SU-DHL-6 (cell line): ENCODE measurements at regions not wholly inside any gene's neighbourhood (a gene's known extent, or its start where the extent isn't known, plus 50 kb on each side); places are given as distances from the start of the nearest gene placed in this dataset.

Experiments
- H2AFZ ChIP-seq: fragments of 200-600 bp; sonication (generic); 2 replicates; pipeline ENCODE4 v1.6.1; 2014; ENCODE audit warnings: low read depth, mild to moderate bottlenecking, moderate library complexity, mixed read lengths, antibody characterized with exemption, low read length; ENCODE audit not compliant: severe bottlenecking
- H3F3A ChIP-seq: fragments of 200-600 bp; shearing (Covaris generic); 2 replicates; pipeline ENCODE4 v1.6.0; 2016; ENCODE audit warnings: antibody characterized with exemption, mild to moderate bottlenecking; ENCODE audit not compliant: insufficient read depth
- H3K27ac ChIP-seq: fragments of 200-600 bp; sonication (generic); 2 replicates; pipeline ENCODE4 v1.5.1; 2016; ENCODE audit warnings: low read depth, mild to moderate bottlenecking, low read length, moderate library complexity, mixed read lengths
- H3K27me3 ChIP-seq: fragments of 200-600 bp; sonication (generic), shearing (Covaris generic); 2 replicates; pipeline ENCODE4 v1.6.0; 2014; ENCODE audit warnings: mild to moderate bottlenecking, low read length
- H3K36me3 ChIP-seq: fragments of 200-600 bp; sonication (generic); 2 replicates; pipeline ENCODE4 v1.6.1; 2014; ENCODE audit warnings: mild to moderate bottlenecking, low read length, mixed read lengths
- H3K4me2 ChIP-seq: fragments of 300-600, 200-600 bp; shearing (Covaris generic), sonication (generic); 2 replicates; pipeline ENCODE4 v1.6.0; 2014; ENCODE audit warnings: low read length, low read depth, mild to moderate bottlenecking; ENCODE audit not compliant: poor library complexity, severe bottlenecking
- H3K4me3 ChIP-seq: fragments of 200-600 bp; sonication (generic); 2 replicates; pipeline ENCODE4 v1.5.1; 2014; ENCODE audit warnings: antibody characterized with exemption, low read length, mild to moderate bottlenecking, mixed read lengths; ENCODE audit not compliant: insufficient read depth, poor library complexity, severe bottlenecking
- H3K79me2 ChIP-seq: fragments of 200-600 bp; sonication (generic); 2 replicates; pipeline ENCODE4 v1.6.1; 2014; ENCODE audit warnings: mild to moderate bottlenecking, low read length, moderate library complexity; ENCODE audit not compliant: insufficient read depth
- H3K9ac ChIP-seq: fragments of 200-600 bp; sonication (generic); 2 replicates; pipeline ENCODE4 v1.7.0; 2014; ENCODE audit warnings: mild to moderate bottlenecking, low read length
- H3K9me2 ChIP-seq: fragments of 200-600 bp; sonication (generic); replicated peaks from 2 replicates; pipeline ENCODE4 v1.6.1; 2014; ENCODE audit warnings: low read length; ENCODE audit not compliant: insufficient read depth
- H3K9me3 ChIP-seq: fragments of 200-600 bp; sonication (generic); 2 replicates; pipeline ENCODE4 v1.6.1; 2014; ENCODE audit warnings: low read length, mixed read lengths; ENCODE audit not compliant: insufficient read depth
- H4K20me1 ChIP-seq: fragments of 200-600 bp; sonication (generic); 2 replicates; pipeline ENCODE4 v1.6.1; 2014; ENCODE audit warnings: low read depth, mild to moderate bottlenecking, antibody characterized with exemption, low read length, moderate library complexity, mixed read lengths
- EZH2phosphoT487 ChIP-seq: fragments of 200-600 bp; sonication (generic), shearing (Covaris generic); conservative IDR thresholded peaks from 2 replicates; pipeline ENCODE4 v1.6.1; 2018; ENCODE audit warnings: mild to moderate bottlenecking, antibody characterized with exemption, low read length, moderate library complexity, mixed read lengths
- TF ChIP-seq, protein P1 (sequence below): fragments of 200-600 bp; sonication (generic); IDR thresholded peaks from one replicate; pipeline ENCODE4 v1.5.1; 2017; ENCODE audit warnings: antibody characterized with exemption, mild to moderate bottlenecking, low read length, moderate library complexity; ENCODE audit not compliant: insufficient read depth, poor library complexity, severe bottlenecking

GRCh38 chr9:108800632-108801099 lies 55.1 kb downstream of the ACTL7B start:
- Histone ChIP-seq H3K9me3 (no peaks in the 10 kb centered on the region), H3F3A (no peaks in the 10 kb centered on the region), H3K9me2 (no peaks in the 10 kb centered on the region), H4K20me1 (no peaks in the 10 kb centered on the region), H3K9ac (no peak overlapping the region), H3K27ac (no peak overlapping the region), H3K4me2 (no peak overlapping the region), H2AFZ (no peak overlapping the region), H3K4me3 (no peak overlapping the region), H3K36me3 (no peaks in the 10 kb centered on the region), H3K79me2 (no peaks in the 10 kb centered on the region), H3K27me3 (no peaks in the 10 kb centered on the region)
- TF ChIP-seq, protein P1, sequence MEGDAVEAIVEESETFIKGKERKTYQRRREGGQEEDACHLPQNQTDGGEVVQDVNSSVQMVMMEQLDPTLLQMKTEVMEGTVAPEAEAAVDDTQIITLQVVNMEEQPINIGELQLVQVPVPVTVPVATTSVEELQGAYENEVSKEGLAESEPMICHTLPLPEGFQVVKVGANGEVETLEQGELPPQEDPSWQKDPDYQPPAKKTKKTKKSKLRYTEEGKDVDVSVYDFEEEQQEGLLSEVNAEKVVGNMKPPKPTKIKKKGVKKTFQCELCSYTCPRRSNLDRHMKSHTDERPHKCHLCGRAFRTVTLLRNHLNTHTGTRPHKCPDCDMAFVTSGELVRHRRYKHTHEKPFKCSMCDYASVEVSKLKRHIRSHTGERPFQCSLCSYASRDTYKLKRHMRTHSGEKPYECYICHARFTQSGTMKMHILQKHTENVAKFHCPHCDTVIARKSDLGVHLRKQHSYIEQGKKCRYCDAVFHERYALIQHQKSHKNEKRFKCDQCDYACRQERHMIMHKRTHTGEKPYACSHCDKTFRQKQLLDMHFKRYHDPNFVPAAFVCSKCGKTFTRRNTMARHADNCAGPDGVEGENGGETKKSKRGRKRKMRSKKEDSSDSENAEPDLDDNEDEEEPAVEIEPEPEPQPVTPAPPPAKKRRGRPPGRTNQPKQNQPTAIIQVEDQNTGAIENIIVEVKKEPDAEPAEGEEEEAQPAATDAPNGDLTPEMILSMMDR, result no peak
- TF ChIP-seq EZH2phosphoT487, result no peak

GRCh38 chr9:108793573-108793972 lies 62.2 kb downstream of the ACTL7B start:
- no peaks in the 10 kb centered on the region for H3K27me3 ChIP-seq
- no peaks in the 10 kb centered on the region for H4K20me1 ChIP-seq
- TF ChIP-seq EZH2phosphoT487, result no peak
- TF ChIP-seq, protein P1, result no peak
- no peak overlapping the region for H3K4me2 ChIP-seq
- H2AFZ ChIP-seq, result no peak overlapping the region
- H3F3A ChIP-seq, result no peaks in the 10 kb centered on the region
- no peaks in the 10 kb centered on the region for H3K79me2 ChIP-seq
- H3K9me3 ChIP-seq, result no peaks in the 10 kb centered on the region
- no peak overlapping the region for H3K27ac ChIP-seq
- no peak overlapping the region for H3K4me3 ChIP-seq
- no peaks in the 10 kb centered on the region for H3K9me2 ChIP-seq
- no peaks in the 10 kb centered on the region for H3K36me3 ChIP-seq
- no peak overlapping the region for H3K9ac ChIP-seq

- Histone ChIP-seq H3K9ac (no peak overlapping the region), H3K36me3 (no peaks in the 10 kb centered on the region), H3K4me3 (no peak overlapping the region), H3K27me3 (no peaks in the 10 kb centered on the region), H3K9me3 (no peaks in the 10 kb centered on the region), H3F3A (no peaks in the 10 kb centered on the region), H3K79me2 (no peaks in the 10 kb centered on the region), H4K20me1 (no peaks in the 10 kb centered on the region), H3K27ac (no peak overlapping the region), H2AFZ (no peak overlapping the region), H3K9me2 (no peaks in the 10 kb centered on the region), H3K4me2 (no peak overlapping the region)
- no peak for TF ChIP-seq EZH2phosphoT487
- TF ChIP-seq, protein P1, result no peak
These were observed 66.0 kb downstream of the ACTL7B start for GRCh38 chr9:108789742-108790141.
